Muscle of arm (tissue), 1 donor: ENCODE measurements at regions not wholly inside any gene's neighbourhood (a gene's known extent, or its start where the extent isn't known, plus 50 kb on each side); places are given as distances from the start of the nearest gene placed in this dataset.

Source experiments
- DNase-seq: peaks from one replicate; pipeline ENCODE4 v3.0.0-alpha.2; 2013

DNA sequence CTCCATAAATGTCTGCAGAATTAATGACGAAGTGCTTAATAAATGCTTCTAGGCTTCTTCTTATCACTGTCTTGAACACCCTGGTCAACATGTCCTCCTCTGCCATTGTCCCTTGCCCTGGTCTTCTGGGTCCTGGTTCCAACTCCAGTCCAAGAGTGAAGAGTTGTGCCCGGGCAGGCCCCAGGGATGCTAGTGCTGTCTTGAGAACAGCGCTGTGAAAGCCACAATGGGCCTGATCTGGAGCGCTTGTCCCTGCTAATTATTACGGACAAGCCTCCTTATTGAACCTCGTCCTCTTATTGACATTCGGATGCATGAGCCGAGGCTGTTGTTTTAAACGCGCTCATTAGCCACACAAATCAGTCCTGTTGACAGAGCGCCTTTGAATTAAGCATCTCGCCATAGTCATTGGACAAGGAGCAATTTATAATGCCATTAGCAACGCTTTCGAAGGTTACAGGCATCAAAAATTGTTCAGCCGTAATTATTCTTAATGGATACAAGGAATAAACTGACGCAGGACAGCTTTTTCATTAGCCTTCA is 211.6 kb upstream of the POU3F1 start:
- no peak for DNase-seq

- DNase-seq, result no peak
Observed at GRCh38 chr1:38257374-38257773, 210.8 kb upstream of the POU3F1 start.

GRCh38 chr1:38256072-38256471 is 209.5 kb upstream of the POU3F1 start:
- DNase-seq, result no peak

- no peak for DNase-seq
Observed at GRCh38 chr1:38253314-38253713, 206.7 kb upstream of the POU3F1 start.

DNA sequence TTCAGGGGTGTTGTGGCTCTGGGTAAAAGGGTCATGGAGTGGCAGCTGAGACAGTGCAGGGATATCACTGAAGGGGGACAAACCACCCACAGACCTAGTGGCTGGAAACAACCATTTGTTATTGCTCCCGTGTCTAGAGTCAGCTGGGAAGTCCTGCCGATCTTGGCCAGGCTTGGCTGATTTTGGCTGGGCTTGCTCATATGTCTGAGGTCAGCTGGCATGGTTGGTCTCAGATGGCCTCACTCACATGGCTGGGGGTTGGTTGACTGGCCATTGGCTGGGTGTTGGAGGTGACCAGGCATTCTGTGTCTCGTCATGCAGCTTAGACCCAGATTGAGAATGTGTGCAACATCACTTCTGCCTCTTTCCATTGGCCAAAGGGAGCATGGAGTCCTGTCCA is 203.8 kb upstream of the POU3F1 start:
- DNase-seq, result no peak

DNA sequence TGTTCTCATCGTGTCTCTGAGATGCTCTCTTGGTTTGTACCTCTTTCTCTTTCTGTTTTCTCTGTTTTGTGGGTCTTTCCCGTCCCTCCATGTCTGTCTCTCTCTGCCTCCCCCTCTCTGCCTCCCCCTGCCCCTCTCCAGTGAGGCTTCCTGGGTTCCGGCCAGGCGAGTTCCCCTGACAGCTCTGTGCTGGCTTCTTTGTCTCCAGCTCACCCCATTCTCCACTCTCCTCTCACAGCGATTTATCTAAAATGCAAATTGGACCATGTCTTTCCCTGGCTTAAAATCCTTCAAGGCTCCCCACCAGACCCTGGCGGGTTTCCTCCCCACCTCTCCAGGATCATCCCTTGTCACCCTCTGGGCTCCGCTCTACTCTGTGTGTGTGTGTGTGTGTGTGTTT is 202.4 kb upstream of the POU3F1 start:
- no peak for DNase-seq

GRCh38 chr1:38246955-38247952 is 200.7 kb upstream of the POU3F1 start:
- no peak for DNase-seq

GRCh38 chr1:38244218-38244845 is 197.7 kb upstream of the POU3F1 start:
- DNase-seq, result no peak

- DNase-seq, result no peak
Observed at GRCh38 chr1:38243106-38243505, 196.5 kb upstream of the POU3F1 start.

DNA sequence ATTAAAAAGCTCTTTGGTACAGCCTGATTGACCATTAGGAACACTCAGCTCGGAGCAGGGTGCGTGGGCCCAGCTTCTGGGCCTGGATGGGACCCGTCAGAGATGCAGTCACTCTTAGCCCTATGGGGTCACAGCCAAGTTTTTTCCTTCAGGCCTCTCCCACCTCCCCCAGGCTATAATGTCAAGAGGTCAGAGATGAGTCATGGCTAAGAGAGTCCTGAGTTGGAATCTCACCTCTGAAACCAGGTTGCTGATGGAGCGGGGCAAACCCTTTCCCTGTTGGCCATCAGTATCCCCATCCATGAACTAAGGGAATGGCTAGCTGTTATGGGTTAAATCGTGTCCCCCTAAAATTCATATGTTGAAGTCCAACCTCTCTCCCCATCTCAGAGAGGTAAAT is 195.9 kb upstream of the POU3F1 start:
- no peak for DNase-seq

GRCh38 chr1:38241594-38242334 is 195.2 kb upstream of the POU3F1 start:
- DNase-seq, result no peak

GRCh38 chr1:38240618-38241017 is 194.0 kb upstream of the POU3F1 start:
- DNase-seq, result no peak

- no peak for DNase-seq
Observed at GRCh38 chr1:38239258-38239835, 192.8 kb upstream of the POU3F1 start.

- no peak for DNase-seq
Observed at GRCh38 chr1:38238294-38238693, 191.7 kb upstream of the POU3F1 start.

DNA sequence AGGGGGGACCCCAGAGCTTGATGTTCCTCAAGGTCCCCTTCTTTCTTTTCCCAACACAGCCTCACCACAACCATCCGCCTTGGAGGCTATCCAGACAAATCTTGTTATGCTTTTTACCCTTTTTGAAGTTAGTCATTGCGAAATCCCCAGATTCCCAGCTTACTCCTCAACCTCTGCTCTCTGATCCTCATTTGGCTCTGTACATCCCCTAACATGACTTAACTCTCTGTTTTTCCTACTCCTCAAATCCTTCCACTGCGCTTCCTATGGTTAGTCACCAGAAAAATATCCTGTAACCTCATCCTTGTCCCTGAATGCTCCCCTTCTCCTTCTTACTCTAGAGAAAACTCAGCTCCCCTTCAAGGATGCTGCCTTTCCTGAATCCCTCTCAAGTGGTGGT is 189.1 kb upstream of the POU3F1 start:
- no peak for DNase-seq

- no peak for DNase-seq
Observed at GRCh38 chr1:38231941-38232340, 185.3 kb upstream of the POU3F1 start.

GRCh38 chr1:38228718-38229117 is 182.1 kb upstream of the POU3F1 start:
- DNase-seq, result no peak

DNA sequence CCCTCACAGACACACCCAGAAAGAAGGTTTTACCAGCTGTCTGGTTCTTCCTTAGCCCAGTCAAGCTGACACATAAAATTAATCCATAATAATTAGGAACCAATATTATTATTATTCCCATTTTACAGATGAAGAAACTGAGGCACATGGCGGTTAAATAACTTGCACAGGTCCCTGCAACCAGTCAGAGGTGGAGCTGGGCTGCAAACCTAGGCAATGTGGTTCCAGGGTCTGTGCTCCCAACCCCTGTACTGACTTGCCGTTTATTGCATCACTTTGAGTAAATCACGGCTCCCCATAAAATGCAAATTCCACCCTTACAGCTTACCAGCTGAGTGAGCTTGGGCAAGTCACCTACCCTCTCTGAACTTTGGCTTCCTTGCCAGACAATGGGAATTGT is 179.2 kb upstream of the POU3F1 start:
- no peak for DNase-seq

GRCh38 chr1:38223391-38223790 is 176.8 kb upstream of the POU3F1 start:
- no peak for DNase-seq

GRCh38 chr1:38222891-38223290 is 176.3 kb upstream of the POU3F1 start:
- no peak for DNase-seq

- DNase-seq, result no peak
Observed at GRCh38 chr1:38221006-38221649, 174.5 kb upstream of the POU3F1 start.
